Prostate gland (tissue), 2 donors: ENCODE measurements at regions not wholly inside any gene's neighbourhood (a gene's known extent, or its start where the extent isn't known, plus 50 kb on each side); places are given as distances from the start of the nearest gene placed in this dataset.

Experiments
- DNase-seq: peaks from one replicate; pipeline ENCODE4 v3.0.0-alpha.2; 2019; ENCODE audit warnings: low spot score
- H3K27ac ChIP-seq, 2 donors: fragments of 200-600 bp; sonication (generic); 2 replicates each; pipeline ENCODE4 v1.5.1; 2017 to 2019
- H3K27me3 ChIP-seq: fragments of 200-600 bp; sonication (generic); replicated peaks from 2 replicates; pipeline ENCODE4 v1.5.1; 2019; ENCODE audit not compliant: insufficient read depth
- H3K36me3 ChIP-seq, 2 donors: fragments of 200-600 bp; sonication (generic); 1 replicate in 1 of 2; 2 replicates in 1 of 2; pipeline versions ENCODE4 v1.5.1 to v1.8.1; 2017 to 2019
- H3K4me1 ChIP-seq: fragments of 200-600 bp; sonication (generic); replicated peaks from 2 replicates; pipeline ENCODE4 v1.5.1; 2019
- H3K4me3 ChIP-seq, 2 donors: fragments of 200-600 bp; sonication (generic); 2 replicates each; pipeline ENCODE4 v1.5.1; 2017 to 2019
- H3K9me3 ChIP-seq: fragments of 200-600 bp; sonication (generic); 2 replicates; pipeline ENCODE4 v1.5.1; 2017
- POLR2A ChIP-seq: fragments of 450-650 bp; IDR thresholded peaks from one replicate; pipeline ENCODE4 v1.6.1; 2016; ENCODE audit warnings: antibody characterized with exemption, mild to moderate bottlenecking
- POLR2AphosphoS5 ChIP-seq: sonication (generic); formaldehyde crosslinking; IDR thresholded peaks from one replicate; pipeline ENCODE4 v1.6.1; 2017; ENCODE audit warnings: antibody characterized with exemption
- WGBS: methylation state at CpG from one replicate; pipeline ENCODE4 v1.1.5; 2018; 5-methylcytosine and 5-hydroxymethylcytosine counted together
- intact Hi-C: fragments of 100-400 bp; cut with DNase I; formaldehyde crosslinking; loops from one replicate; pipeline ENCODE4 v1.14.2; 2022
- TF ChIP-seq, protein P1 (sequence below), 4 experiments: fragments of 200-600 bp in 2 of 4; fragments of 450-650 bp in 2 of 4; sonication (generic) in 2 of 4; IDR thresholded peaks; 1 replicate in 3 of 4; 2 replicates in 1 of 4; pipeline ENCODE4 v1.5.1; 2016 to 2019; ENCODE audit warnings: antibody characterized with exemption in 4 of 4, mild to moderate bottlenecking in 2 of 4, moderate library complexity in 2 of 4

DNA sequence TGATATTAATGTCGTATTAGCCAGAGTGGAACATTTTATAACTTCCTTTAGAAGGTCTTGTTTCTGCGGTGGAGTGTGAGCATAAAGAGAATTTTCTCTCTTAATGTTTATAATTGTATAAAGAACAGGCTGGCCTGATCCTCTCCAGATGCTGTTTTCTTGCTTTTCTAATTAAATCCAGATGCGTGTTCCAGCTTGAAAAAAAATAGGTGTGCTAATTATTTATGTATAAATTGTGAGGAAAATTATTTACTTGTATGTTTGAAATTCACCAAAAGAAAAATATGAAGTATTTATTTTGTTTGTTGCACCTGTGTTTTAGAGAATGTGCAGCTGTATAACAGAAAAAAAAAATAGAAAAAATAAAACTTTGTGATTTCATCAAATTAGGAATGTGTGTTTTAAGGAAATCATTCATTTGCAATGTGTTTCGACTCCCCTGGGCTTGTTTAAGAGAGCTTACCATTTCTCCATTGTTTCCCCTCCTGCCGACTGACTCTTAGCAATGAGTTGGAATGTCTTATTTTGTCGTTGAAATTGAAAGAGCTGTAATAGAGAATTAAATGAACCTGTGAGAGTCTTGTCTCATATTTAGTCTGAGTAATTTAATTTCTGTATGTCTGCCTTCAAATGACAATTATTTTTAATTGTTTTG, 220.1 kb upstream of the NXPH2 start:
- no peaks in the 10 kb centered on the region for H3K36me3 ChIP-seq
- DNase-seq = no peak
- no peaks in the 10 kb centered on the region for H3K9me3 ChIP-seq
- H3K27ac ChIP-seq = no peak overlapping the region
- no peak overlapping the region for H3K4me3 ChIP-seq
- no peaks in the 10 kb centered on the region for H3K4me1 ChIP-seq
- 43% methylated on average over 6 of the region's 6 CpGs for WGBS
- H3K27me3 ChIP-seq = no peaks in the 10 kb centered on the region
- TF ChIP-seq POLR2A = no peak
- TF ChIP-seq POLR2AphosphoS5 = no peak
- TF ChIP-seq, protein P1, sequence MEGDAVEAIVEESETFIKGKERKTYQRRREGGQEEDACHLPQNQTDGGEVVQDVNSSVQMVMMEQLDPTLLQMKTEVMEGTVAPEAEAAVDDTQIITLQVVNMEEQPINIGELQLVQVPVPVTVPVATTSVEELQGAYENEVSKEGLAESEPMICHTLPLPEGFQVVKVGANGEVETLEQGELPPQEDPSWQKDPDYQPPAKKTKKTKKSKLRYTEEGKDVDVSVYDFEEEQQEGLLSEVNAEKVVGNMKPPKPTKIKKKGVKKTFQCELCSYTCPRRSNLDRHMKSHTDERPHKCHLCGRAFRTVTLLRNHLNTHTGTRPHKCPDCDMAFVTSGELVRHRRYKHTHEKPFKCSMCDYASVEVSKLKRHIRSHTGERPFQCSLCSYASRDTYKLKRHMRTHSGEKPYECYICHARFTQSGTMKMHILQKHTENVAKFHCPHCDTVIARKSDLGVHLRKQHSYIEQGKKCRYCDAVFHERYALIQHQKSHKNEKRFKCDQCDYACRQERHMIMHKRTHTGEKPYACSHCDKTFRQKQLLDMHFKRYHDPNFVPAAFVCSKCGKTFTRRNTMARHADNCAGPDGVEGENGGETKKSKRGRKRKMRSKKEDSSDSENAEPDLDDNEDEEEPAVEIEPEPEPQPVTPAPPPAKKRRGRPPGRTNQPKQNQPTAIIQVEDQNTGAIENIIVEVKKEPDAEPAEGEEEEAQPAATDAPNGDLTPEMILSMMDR (IDR thresholded peaks at IDR 0.05) = no peak
- intact Hi-C loops = no loop called here

DNA sequence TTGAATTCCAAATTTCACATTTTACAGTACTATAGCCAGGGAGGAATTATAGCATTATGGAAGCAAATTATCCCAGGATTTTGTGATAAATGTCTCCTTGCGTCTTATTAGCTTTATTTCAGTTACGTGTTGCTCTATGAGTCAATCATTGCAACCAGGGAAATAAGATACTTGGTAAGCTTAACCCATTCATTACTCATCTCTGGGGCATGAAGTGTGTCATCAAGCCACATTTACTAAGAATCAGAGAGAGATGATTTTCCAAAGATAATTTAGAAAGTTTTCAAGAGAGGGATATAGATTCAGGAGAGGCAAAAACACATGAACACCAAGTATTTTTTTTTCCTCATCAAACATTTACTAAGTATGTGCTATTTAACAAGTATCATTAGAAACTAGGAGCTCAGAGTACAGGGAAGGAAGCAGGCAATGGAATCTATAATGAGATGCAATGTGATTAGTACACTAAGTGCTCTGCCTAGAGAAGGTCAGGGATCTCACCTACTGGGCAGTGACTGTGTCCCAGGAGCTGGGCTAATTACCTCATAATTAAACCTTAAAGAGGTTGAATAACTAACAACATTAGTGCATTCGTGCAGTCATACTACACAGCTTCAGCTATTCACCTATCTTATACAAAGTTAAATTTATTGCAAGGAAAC, 217.8 kb upstream of the NXPH2 start:
- no peak for DNase-seq
- no peak overlapping the region for H3K4me3 ChIP-seq
- TF ChIP-seq, protein P1 (IDR thresholded peaks at IDR 0.05) = no peak
- TF ChIP-seq POLR2A (no peak), POLR2AphosphoS5 (no peak)
- no peaks in the 10 kb centered on the region for H3K4me1 ChIP-seq
- no peak overlapping the region for H3K27ac ChIP-seq
- H3K9me3 ChIP-seq = no peaks in the 10 kb centered on the region
- 67% methylated on average over 3 of the region's 3 CpGs for WGBS
- no peaks in the 10 kb centered on the region for H3K27me3 ChIP-seq
- no peaks in the 10 kb centered on the region for H3K36me3 ChIP-seq
- intact Hi-C loops = no loop called here

DNA sequence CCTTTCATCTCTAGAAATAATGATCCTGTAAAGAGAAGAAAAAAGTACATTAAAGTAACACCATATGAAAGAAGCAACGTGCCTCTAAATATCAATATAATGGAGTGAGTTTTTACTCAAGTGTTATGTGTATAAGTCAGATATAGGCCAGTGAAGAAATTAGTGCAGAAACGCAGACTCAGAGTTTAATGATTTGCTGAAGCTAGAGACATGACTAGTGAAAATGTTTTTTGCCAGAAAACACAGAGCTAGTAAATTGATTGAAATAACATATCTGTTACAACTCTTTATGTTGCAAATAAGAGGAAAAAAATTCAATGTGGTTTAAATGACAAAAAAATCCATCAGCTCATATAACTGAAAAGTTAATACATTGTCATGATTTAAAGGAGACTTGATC, 217.2 kb upstream of the NXPH2 start:
- Histone ChIP-seq H3K27me3 (no peaks in the 10 kb centered on the region), H3K36me3 (no peaks in the 10 kb centered on the region), H3K27ac (no peak overlapping the region), H3K4me3 (no peak overlapping the region), H3K9me3 (no peaks in the 10 kb centered on the region), H3K4me1 (no peaks in the 10 kb centered on the region)
- TF ChIP-seq POLR2AphosphoS5 = no peak
- TF ChIP-seq, protein P1 (IDR thresholded peaks at IDR 0.05) = no peak
- TF ChIP-seq POLR2A = no peak
- 64% methylated on average over 2 of the region's 2 CpGs for WGBS
- intact Hi-C loops = no loop called here
- DNase-seq = no peak

DNA sequence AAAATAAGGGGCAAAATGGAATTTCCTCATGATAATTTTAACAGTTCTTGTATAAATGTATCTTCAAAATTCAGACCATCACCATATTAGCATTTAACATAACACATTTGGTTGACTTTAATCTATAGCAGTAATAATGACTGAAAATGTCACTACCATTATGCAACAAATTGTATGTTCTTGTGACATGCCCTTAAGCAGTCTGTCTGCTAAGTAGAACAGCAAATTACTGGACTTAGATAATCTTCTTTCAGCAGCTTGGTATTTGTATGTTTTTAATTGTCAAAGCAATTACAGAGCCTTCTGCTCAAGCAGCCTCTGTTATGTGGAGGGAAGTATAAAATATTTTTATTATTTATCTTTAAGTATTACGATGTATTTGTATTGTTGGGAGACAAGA, 214.3 kb upstream of the NXPH2 start:
- TF ChIP-seq, protein P1 (IDR thresholded peaks at IDR 0.05) = no peak
- TF ChIP-seq POLR2AphosphoS5 (no peak), POLR2A (no peak)
- no peak overlapping the region for H3K4me3 ChIP-seq
- H3K27ac ChIP-seq = no peak overlapping the region
- no peaks in the 10 kb centered on the region for H3K9me3 ChIP-seq
- H3K36me3 ChIP-seq = no peaks in the 10 kb centered on the region
- H3K27me3 ChIP-seq = no peaks in the 10 kb centered on the region
- no peak for DNase-seq
- no peaks in the 10 kb centered on the region for H3K4me1 ChIP-seq
- 57% methylated on average over 1 of the region's 1 CpG for WGBS
- intact Hi-C loops = no loop called here

DNA sequence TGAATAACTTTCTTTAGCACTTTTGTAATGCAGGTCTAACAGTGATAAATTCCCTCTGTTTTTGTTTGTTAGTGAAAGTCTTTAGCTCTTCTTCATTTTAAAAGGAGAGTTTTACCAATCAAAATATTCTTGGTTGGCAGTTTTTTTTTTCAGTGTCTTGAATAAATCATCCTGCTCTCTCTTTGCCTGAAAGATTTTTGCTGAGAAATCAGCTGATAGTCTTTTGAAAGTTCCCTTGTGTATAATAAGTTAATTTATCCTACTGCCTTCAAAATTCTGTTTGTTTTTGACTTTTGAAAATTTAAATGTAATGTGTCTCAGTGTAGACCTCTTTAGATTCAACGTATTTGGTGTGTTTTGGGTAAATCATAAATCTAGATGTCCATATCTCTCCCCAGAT, 205.7 kb upstream of the NXPH2 start:
- 90% methylated on average over 1 of the region's 1 CpG for WGBS
- Histone ChIP-seq H3K4me1 (no peaks in the 10 kb centered on the region), H3K36me3 (no peaks in the 10 kb centered on the region), H3K9me3 (no peaks in the 10 kb centered on the region), H3K27ac (no peak overlapping the region), H3K4me3 (no peak overlapping the region), H3K27me3 (no peaks in the 10 kb centered on the region)
- no peak for DNase-seq
- TF ChIP-seq POLR2A = no peak
- TF ChIP-seq, protein P1 (IDR thresholded peaks at IDR 0.05) = no peak
- no peak for TF ChIP-seq POLR2AphosphoS5
- intact Hi-C loops = no loop called here
